Esophagus squamous epithelium (tissue), 5 donors: ENCODE measurements at regions not wholly inside any gene's neighbourhood (a gene's known extent, or its start where the extent isn't known, plus 50 kb on each side); places are given as distances from the start of the nearest gene placed in this dataset.

ENCODE experiments used
- DNase-seq: peaks from one replicate; lab custom pipeline; 2025; lab: John Stamatoyannopoulos, UW
- H3K27ac ChIP-seq, 4 donors: fragments of 200-600 bp; sonication (generic); one replicate each; pipeline ENCODE4 v1.5.1; 2016 to 2019; ENCODE audit warnings: mild to moderate bottlenecking in 1 of 4
- H3K27me3 ChIP-seq, 4 donors: fragments of 200-600 bp; sonication (generic); 1 replicate in 3 of 4; 2 replicates in 1 of 4; pipeline versions ENCODE4 v1.5.1 to v1.6.0; 2017 to 2021; ENCODE audit warnings: antibody characterized with exemption in 1 of 4
- H3K36me3 ChIP-seq, 3 donors: fragments of 200-600 bp; sonication (generic); one replicate each; pipeline ENCODE4 v1.5.1; 2016 to 2019
- H3K4me1 ChIP-seq, 3 donors: fragments of 200-600 bp; sonication (generic); one replicate each; pipeline ENCODE4 v1.5.1; 2017 to 2019
- H3K4me3 ChIP-seq, 4 donors: fragments of 200-600 bp; sonication (generic); 1 replicate in 3 of 4; 2 replicates in 1 of 4; pipeline ENCODE4 v1.5.1; 2016 to 2019; ENCODE audit warnings: mild to moderate bottlenecking in 2 of 4, moderate library complexity in 1 of 4
- H3K9me3 ChIP-seq, 3 donors: fragments of 200-600 bp; sonication (generic); one replicate each; pipeline ENCODE4 v1.5.1; 2016 to 2019
- POLR2A ChIP-seq, 4 donors: fragments of 450-650 bp; IDR thresholded peaks; one replicate each; pipeline ENCODE4 v1.6.1; 2017; ENCODE audit warnings: antibody characterized with exemption in 4 of 4, mild to moderate bottlenecking in 4 of 4, moderate library complexity in 3 of 4
- WGBS, 2 donors: methylation state at CpG; one replicate each; pipeline ENCODE4 v1.1.5; 2018; 5-methylcytosine and 5-hydroxymethylcytosine counted together
- intact Hi-C: fragments of 100-400 bp; cut with DNase I; formaldehyde crosslinking; loops from one replicate; pipeline ENCODE4 v1.15.0; 2022
- TF ChIP-seq, protein P1 (sequence below), 6 experiments: fragments of 450-650 bp in 4 of 6; fragments of 200-600 bp in 2 of 6; sonication (generic) in 2 of 6; IDR thresholded peaks; one replicate each; pipeline ENCODE4 v1.5.1; 2016 to 2019; ENCODE audit warnings: antibody characterized with exemption in 6 of 6, mild to moderate bottlenecking in 4 of 6, moderate library complexity in 4 of 6
- donor health status: DM: yes; HTN: yes; CAD: no.

DNA sequence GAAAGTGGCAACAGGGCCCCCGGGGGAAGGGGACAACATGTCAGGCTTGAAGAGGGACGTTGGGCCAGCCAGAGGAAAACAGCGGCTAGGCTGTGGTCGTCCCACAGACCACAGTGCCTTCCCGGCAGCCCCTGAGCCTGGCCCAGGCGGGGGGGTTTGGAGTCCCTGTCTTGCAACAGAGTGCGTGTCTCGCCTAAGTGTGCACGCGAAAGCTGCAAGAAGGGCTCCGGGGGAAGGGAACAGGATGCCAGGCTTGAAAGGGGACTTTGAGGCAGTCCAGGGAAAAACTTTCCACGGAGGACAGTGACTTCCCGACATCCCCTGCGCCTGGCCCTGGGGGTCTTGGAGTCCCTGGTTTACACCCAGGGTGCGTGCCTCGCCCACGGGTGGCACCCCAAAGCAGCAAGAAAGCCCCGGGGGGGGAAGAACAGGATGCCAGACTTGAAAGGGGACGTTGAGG, 157.5 kb upstream of the ALG10B start:
- Histone ChIP-seq H3K27me3 (no peaks in the 10 kb centered on the region), H3K4me3 (no peak overlapping the region), H3K36me3 (no peaks in the 10 kb centered on the region), H3K9me3 (peaks cover 0 to 16% (median 0%) of the 10 kb centered on the region in 3 donors), H3K27ac (no peak overlapping the region), H3K4me1 (no peaks in the 10 kb centered on the region)
- intact Hi-C loops: no loop called here
- TF ChIP-seq, protein P1, sequence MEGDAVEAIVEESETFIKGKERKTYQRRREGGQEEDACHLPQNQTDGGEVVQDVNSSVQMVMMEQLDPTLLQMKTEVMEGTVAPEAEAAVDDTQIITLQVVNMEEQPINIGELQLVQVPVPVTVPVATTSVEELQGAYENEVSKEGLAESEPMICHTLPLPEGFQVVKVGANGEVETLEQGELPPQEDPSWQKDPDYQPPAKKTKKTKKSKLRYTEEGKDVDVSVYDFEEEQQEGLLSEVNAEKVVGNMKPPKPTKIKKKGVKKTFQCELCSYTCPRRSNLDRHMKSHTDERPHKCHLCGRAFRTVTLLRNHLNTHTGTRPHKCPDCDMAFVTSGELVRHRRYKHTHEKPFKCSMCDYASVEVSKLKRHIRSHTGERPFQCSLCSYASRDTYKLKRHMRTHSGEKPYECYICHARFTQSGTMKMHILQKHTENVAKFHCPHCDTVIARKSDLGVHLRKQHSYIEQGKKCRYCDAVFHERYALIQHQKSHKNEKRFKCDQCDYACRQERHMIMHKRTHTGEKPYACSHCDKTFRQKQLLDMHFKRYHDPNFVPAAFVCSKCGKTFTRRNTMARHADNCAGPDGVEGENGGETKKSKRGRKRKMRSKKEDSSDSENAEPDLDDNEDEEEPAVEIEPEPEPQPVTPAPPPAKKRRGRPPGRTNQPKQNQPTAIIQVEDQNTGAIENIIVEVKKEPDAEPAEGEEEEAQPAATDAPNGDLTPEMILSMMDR (IDR thresholded peaks at IDR 0.05): no peak
- TF ChIP-seq POLR2A (IDR thresholded peaks at IDR 0.05): no peak
- DNase-seq: no peak
- 90 to 94% methylated on average over 13 of the region's 19 CpGs for WGBS, 2 donors

DNA sequence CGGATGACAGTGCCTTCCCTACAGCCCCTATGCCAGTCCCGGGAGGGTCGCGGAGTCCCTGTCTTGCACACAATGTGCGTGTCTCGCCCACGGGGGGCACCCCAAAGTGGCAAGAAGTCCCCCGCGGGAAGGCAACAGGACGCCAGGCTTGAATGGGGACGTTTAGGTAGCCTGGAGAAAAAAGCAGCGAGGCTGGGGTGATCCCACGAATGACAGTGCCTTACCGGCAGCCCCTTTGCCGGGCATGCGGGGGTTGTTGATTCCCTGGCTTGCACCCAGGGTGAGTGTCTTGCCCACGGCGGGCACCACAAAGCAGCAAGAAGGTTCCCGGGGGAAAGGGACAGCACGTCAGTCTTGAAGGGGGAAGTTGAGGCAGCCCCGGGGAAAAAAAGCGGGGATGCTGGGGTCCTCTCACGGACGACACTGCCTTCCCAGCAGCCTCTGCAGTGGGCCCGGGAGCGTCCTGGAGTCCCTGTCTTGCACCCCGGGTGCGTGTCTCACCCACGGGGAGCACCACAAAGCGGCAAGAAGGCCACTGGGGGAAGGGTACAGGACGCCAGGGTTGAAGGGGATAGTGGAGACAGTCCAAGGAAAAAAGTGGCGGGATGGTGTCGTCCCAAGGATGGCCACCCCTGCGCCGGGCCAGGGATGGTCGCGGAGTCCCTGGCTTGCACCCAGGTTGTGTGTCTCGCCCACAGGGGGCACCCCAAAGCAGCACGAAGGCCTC, 156.8 kb upstream of the ALG10B start:
- intact Hi-C loops: no loop called here
- Histone ChIP-seq H3K36me3 (no peaks in the 10 kb centered on the region), H3K9me3 (peaks cover 0 to 16% (median 0%) of the 10 kb centered on the region in 3 donors), H3K27ac (no peak overlapping the region), H3K4me3 (no peak overlapping the region), H3K4me1 (no peaks in the 10 kb centered on the region), H3K27me3 (no peaks in the 10 kb centered on the region)
- TF ChIP-seq POLR2A (IDR thresholded peaks at IDR 0.05): no peak
- TF ChIP-seq, protein P1 (IDR thresholded peaks at IDR 0.05): no peak
- WGBS, 2 donors: 82 to 89% methylated on average over 18 to 29 of the region's 39 CpGs
- DNase-seq: no peak

DNA sequence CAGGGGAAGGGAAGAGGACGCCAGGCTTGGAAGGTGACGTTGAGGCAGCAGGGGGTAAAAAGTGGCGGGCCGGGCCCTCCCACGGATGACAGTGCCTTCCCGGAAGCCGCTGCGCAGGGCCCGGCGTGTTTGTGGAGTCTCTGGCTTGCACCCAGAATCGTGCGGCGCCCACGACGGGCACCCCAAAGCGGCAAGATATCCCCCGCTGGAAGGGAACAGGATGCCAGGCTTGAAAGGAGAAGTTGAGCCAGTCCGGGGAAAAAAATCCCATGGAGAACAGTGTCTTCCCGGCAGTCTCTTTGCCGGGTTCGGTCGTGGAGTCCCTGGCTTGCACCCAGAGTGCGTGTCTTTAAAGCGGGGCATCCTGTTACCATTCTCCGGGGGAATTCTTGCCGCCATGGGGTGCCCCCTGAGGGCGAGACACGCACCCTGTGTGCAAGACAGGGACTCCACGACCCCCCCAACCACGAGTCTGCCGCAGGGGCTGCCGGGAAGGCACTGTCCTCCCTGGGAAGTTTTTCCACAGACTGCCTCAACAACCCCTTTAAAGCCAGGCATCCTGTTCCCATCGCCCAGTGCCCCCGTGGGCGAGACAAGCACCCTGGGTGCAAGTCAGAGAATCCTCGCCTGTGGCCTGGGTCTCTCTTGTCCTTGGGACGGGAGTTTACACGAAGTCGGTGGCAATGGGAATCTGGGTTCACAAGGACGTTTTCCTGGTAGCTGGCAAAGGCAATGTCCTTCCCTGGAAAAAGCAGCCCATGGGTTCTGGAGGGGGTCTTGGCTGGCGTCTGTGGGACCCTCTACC, 156.1 kb upstream of the ALG10B start:
- Histone ChIP-seq H3K4me1 (no peaks in the 10 kb centered on the region), H3K9me3 (peaks cover 0 to 16% (median 0%) of the 10 kb centered on the region in 3 donors), H3K27ac (no peak overlapping the region), H3K4me3 (no peak overlapping the region), H3K27me3 (no peaks in the 10 kb centered on the region), H3K36me3 (no peaks in the 10 kb centered on the region)
- 81 to 85% methylated on average over 5 to 9 of the region's 41 CpGs for WGBS, 2 donors
- no peak for DNase-seq
- intact Hi-C loops: no loop called here
- TF ChIP-seq, protein P1 (IDR thresholded peaks at IDR 0.05): no peak
- TF ChIP-seq POLR2A (IDR thresholded peaks at IDR 0.05): no peak

DNA sequence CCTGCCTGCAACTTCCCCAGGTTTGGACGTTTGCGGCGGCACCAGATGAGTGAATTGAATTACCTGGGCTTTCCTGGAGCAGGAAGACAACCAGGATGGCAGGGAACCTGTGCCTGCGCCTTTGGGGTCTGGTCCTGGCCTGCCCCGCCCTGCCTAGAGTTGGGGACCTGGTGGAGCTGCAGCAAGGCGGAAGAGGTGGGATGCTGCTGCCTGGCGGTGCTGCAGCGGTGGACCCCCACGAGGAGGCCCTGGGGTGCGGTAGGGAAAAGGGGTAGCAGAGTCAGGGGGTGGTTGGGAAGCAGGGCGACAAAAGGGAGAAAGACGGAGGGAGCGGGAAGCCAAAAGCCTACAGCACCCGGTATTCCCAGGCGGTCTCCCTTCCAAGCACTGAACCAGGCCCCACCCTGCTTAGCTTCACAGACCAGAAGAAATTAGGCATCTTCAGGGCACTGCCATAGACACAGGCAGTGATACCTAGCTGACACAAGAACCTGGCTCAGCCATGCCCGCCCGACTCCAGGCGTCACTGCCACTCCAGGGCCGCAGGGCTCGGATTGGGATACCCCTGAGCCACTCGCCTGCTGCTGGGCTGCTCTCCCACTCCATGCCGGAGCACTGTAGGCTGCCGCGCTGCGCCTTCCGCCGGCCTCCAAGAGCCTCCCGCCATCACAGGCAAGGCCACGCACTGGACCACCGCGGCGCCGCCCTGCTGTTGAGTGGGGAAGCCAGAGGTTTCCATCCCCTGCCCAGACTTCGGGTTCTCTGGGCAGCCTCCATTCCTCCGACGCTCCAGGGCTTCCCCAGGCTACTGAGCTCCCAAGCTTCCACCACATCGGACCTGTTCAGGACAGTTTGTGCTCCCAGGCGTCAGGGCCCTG, 155.2 kb upstream of the ALG10B start:
- H3K36me3 ChIP-seq: no peaks in the 10 kb centered on the region
- intact Hi-C loops: no loop called here
- WGBS, 2 donors: 85 to 95% methylated on average over 10 to 20 of the region's 38 CpGs
- TF ChIP-seq POLR2A (IDR thresholded peaks at IDR 0.05): no peak
- TF ChIP-seq, protein P1 (IDR thresholded peaks at IDR 0.05): no peak
- H3K9me3 ChIP-seq: peaks cover 0 to 16% (median 0%) of the 10 kb centered on the region in 3 donors
- no peaks in the 10 kb centered on the region for H3K27me3 ChIP-seq
- H3K4me3 ChIP-seq: no peak overlapping the region
- no peak overlapping the region for H3K27ac ChIP-seq
- DNase-seq: no peak
- H3K4me1 ChIP-seq: no peaks in the 10 kb centered on the region
